Stimulated activated CD4-positive, alpha-beta T cell treated with anti-CD3 and anti-CD28 coated beads, Interleukin-15, amount 100 ng/mL, for 24 hours (primary cell): ENCODE measurements at regions not wholly inside any gene's neighbourhood (a gene's known extent, or its start where the extent isn't known, plus 50 kb on each side); places are given as distances from the start of the nearest gene placed in this dataset.
A peak's percentile ranks its signal among the peaks of the same experiment; 100 is the strongest.

Source experiments
- DNase-seq: peaks from one replicate; pipeline ENCODE4 v3.0.0-alpha.2; 2020

GRCh38 chr13:107223867-107224266, 655.9 kb upstream of the ARGLU1 start:
- DNase-seq: no peak

GRCh38 chr13:107222597-107222996, 654.7 kb upstream of the ARGLU1 start:
- no peak for DNase-seq

- DNase-seq: no peak
Observed at GRCh38 chr13:107220245-107220644, 652.3 kb upstream of the ARGLU1 start.

GRCh38 chr13:107217251-107217650, 649.3 kb upstream of the ARGLU1 start:
- no peak for DNase-seq

GRCh38 chr13:107216046-107216755, 648.3 kb upstream of the ARGLU1 start:
- no peak for DNase-seq

- peak; percentile 65 for DNase-seq
Observed at GRCh38 chr13:107211073-107211472, 643.1 kb upstream of the ARGLU1 start.

- DNase-seq: no peak
Observed at GRCh38 chr13:107210723-107211030, 642.7 kb upstream of the ARGLU1 start.

GRCh38 chr13:107209824-107210722, 642.1 kb upstream of the ARGLU1 start:
- DNase-seq: no peak

GRCh38 chr13:107208889-107209288, 641.0 kb upstream of the ARGLU1 start:
- DNase-seq: no peak

- DNase-seq: peak; percentile 64
Observed at GRCh38 chr13:107205318-107206104, 637.6 kb upstream of the ARGLU1 start.

- DNase-seq: no peak
Observed at GRCh38 chr13:107203146-107203847, 635.4 kb upstream of the ARGLU1 start.

GRCh38 chr13:107202371-107203023, 634.6 kb upstream of the ARGLU1 start:
- DNase-seq: no peak

- DNase-seq: no peak
Observed at GRCh38 chr13:107200491-107200890, 632.6 kb upstream of the ARGLU1 start.

- no peak for DNase-seq
Observed at GRCh38 chr13:107192289-107192688, 624.4 kb upstream of the ARGLU1 start.

- no peak for DNase-seq
Observed at GRCh38 chr13:107190065-107190464, 622.1 kb upstream of the ARGLU1 start.

- DNase-seq: no peak
Observed at GRCh38 chr13:107185889-107186288, 618.0 kb upstream of the ARGLU1 start.

GRCh38 chr13:107170270-107170931, 602.5 kb upstream of the ARGLU1 start:
- DNase-seq: no peak

- DNase-seq: no peak
Observed at GRCh38 chr13:107157271-107157670, 589.3 kb upstream of the ARGLU1 start.

- no peak for DNase-seq
Observed at GRCh38 chr13:107144432-107144831, 576.5 kb upstream of the ARGLU1 start.

- DNase-seq: no peak
Observed at GRCh38 chr13:107141767-107142166, 573.8 kb upstream of the ARGLU1 start.

GRCh38 chr13:107139006-107139405, 571.1 kb upstream of the ARGLU1 start:
- no peak for DNase-seq

GRCh38 chr13:107138486-107138885, 570.5 kb upstream of the ARGLU1 start:
- DNase-seq: no peak
